HL-60 (cell line): ENCODE measurements at regions not wholly inside any gene's neighbourhood (a gene's known extent, or its start where the extent isn't known, plus 50 kb on each side); places are given as distances from the start of the nearest gene placed in this dataset.

ENCODE experiments used
- POLR2AphosphoS5 ChIP-seq: IDR thresholded peaks from 2 replicates; pipeline ENCODE4 v1.6.1; 2012; ENCODE audit warnings: low read depth
- TF ChIP-seq, protein P1 (sequence below): IDR thresholded peaks from one replicate; pipeline ENCODE4 v1.5.1; 2011; ENCODE audit warnings: low read length, control low read depth, inconsistent platforms; ENCODE audit not compliant: insufficient read depth

GRCh38 chr12:77606348-77606747 lies 224.3 kb upstream of the NAV3 start:
- TF ChIP-seq POLR2AphosphoS5: no peak
- TF ChIP-seq, protein P1, sequence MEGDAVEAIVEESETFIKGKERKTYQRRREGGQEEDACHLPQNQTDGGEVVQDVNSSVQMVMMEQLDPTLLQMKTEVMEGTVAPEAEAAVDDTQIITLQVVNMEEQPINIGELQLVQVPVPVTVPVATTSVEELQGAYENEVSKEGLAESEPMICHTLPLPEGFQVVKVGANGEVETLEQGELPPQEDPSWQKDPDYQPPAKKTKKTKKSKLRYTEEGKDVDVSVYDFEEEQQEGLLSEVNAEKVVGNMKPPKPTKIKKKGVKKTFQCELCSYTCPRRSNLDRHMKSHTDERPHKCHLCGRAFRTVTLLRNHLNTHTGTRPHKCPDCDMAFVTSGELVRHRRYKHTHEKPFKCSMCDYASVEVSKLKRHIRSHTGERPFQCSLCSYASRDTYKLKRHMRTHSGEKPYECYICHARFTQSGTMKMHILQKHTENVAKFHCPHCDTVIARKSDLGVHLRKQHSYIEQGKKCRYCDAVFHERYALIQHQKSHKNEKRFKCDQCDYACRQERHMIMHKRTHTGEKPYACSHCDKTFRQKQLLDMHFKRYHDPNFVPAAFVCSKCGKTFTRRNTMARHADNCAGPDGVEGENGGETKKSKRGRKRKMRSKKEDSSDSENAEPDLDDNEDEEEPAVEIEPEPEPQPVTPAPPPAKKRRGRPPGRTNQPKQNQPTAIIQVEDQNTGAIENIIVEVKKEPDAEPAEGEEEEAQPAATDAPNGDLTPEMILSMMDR: no peak
